ENCODE measurements at regions not wholly inside any gene's neighbourhood (a gene's known extent, or its start where the extent isn't known, plus 50 kb on each side); places are given as distances from the start of the nearest gene placed in this dataset.

DNA sequence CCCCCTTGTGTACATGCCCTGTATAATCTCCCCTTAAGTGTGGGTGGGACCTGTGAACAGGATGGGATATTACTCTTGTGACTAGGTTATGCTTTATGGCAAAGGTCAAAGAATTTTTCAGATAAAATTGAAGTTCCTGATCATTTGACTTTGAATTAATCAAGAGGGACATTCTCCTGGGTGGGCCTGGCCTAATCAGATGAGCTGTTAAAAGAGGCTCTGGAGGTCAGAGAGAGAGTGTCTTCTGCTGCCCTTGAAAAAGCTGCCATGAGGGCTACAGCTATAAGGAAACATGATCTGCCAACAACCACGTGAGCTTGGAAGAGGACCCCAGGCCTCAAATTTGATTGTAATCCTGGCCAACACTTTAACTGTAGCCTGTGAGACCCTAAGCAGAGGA, 125.6 kb upstream of the CSF3R start:
- no peak for DNase-seq (ENCODE audit: low spot score)

DNA sequence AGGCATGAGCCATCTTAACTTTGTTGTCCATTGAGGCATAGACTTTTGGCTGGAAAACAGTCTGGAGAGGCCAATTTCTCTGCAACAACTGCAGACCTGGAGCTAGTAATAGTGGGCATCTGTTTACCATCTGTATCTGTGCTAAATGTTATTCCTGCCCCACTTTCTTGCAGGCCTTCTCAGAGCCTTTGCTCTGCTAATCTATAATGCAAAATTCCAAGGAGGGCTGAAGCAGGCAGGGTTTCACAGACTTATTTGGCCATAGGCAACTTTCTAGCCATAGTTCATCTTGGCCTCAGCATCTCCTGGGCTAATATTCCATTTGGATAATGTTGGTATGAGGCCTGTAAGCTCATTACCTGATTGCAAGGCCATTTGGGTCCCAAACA, 124.5 kb upstream of the CSF3R start:
- DNase-seq (ENCODE audit: low spot score), result no peak

GRCh38 chr1:36606641-36607262, 124.0 kb upstream of the CSF3R start:
- no peak for DNase-seq (ENCODE audit: low spot score)

GRCh38 chr1:36605942-36606640, 123.4 kb upstream of the CSF3R start:
- no peak for DNase-seq (ENCODE audit: low spot score)

GRCh38 chr1:36603461-36603860, 120.7 kb upstream of the CSF3R start:
- no peak for DNase-seq (ENCODE audit: low spot score)

DNA sequence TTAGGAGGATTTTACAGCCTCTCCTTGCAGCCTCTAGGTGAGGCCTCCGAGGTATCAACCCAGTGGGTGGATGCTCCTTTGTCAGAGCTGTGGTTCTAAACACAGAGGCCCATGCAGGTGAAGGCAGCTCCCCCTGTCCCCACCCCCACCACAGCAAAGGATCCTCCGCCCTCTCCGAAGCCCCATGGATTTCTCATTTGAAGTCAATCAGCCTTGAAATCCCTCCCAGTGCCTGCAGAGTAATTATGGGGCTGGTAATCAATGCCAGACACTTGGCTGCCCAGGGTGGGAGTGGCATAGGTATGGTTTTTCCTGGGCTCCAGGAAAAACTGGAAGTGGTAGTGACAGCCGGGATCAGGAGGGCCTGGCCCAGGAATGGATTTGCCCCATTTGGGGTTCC, 119.5 kb upstream of the CSF3R start:
- DNase-seq (ENCODE audit: low spot score), result no peak

- no peak for DNase-seq (ENCODE audit: low spot score)
These were observed 117.1 kb upstream of the CSF3R start for GRCh38 chr1:36599828-36600227.

DNA sequence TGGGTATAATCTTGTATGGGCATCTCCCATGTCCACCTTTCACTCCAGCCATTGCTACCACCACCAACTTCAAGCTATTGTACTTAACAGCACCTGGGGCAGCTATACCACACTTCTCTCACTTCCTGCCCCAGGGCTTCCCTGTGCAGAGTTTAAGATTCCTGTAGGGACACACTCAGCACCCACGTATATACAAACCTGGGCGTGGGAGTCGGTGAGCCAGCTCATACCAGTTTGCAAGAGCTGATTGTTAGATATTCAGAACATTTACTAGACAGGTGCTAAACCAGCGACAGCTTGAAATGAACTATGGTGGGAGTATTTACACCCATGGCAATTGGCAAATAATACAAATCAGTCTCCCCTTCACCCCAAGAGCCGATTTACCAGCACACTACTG, 114.8 kb upstream of the CSF3R start:
- DNase-seq (ENCODE audit: low spot score), result no peak

- no peak for DNase-seq (ENCODE audit: low spot score)
These were observed 113.2 kb upstream of the CSF3R start for GRCh38 chr1:36595921-36596320.

DNA sequence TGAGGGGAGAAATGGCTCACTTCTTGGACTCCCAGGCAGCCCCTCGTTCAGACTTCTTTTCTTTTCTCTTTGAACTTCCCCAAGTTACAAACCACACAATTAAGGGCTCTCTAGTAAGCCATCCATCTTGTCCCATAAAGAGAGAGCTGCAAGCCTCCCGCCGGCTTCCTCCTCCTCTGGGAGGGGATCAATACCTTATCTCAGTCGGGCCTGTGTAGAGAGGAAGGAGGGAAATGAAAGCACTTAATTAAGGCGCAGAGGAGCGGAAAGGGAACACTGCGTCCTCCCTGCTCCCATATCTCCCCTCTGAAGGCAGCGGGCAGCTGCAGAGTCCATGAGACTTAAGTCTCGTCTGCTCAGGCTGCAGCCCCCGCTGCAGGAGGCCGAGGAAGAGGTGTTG, 112.6 kb upstream of the CSF3R start:
- DNase-seq (ENCODE audit: low spot score), result no peak

DNA sequence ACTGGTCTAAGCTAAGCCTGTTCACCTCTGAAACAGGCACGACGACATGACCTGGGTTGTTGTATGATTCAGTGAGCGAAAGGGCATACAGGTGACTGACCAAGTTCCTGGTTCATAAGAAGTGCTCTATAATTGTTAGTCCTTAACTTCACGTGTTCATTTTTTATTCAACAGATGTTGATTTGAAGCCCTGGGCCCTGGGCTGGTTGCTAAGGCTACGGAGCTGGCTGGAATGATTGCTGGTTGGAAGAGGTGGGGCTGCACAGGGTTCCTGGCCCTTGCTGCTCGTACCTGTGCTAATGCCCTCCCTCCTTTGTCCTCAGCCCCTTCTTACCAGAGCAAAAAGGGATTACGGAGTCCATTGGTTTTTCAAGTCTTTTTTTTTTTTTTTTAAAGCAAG, 111.3 kb upstream of the CSF3R start:
- no peak for DNase-seq (ENCODE audit: low spot score)

- no peak for DNase-seq (ENCODE audit: low spot score)
These were observed 108.6 kb upstream of the CSF3R start for GRCh38 chr1:36591278-36591677.

DNA sequence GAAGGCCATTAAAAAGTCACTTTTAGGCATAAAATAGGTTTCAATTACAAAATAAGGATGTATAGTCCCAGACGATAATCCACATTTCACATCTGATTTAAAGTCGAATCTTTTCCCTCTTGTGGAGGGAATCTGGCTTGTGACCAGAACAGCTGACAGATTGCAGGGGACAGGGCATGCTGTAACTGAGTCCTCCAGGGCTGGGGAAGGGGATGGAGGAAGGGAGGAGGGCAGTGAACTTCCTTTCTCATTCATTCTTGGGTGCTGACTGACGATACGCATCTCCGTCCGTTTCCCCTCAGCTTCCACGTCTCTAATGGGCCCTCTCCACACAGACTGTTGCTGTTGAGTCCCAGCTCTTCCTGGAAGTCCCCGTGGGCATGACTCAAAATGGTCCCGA, 108.1 kb upstream of the CSF3R start:
- DNase-seq (ENCODE audit: low spot score), result no peak

GRCh38 chr1:36590264-36590663, 107.6 kb upstream of the CSF3R start:
- no peak for DNase-seq (ENCODE audit: low spot score)

DNA sequence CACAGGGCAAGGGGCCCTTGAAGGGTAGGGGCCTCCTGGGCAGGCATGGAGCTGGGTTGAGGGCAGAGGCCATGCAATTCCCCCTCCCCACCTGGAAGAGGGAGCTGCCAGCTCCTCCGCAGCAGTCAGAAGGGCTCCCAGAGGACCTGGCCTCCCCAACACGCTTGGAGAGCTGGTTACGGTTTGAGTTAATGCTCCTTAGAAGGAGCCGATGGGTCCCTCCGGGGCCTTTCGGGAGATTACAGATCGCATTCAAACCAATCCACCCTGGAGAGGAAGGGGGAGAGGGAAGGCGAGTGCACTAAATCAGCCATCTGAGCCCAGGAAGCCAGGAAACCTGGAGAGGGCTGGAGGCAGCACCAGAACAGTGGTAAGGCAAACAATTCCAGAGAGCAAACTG, 106.3 kb upstream of the CSF3R start:
- no peak for DNase-seq (ENCODE audit: low spot score)

DNA sequence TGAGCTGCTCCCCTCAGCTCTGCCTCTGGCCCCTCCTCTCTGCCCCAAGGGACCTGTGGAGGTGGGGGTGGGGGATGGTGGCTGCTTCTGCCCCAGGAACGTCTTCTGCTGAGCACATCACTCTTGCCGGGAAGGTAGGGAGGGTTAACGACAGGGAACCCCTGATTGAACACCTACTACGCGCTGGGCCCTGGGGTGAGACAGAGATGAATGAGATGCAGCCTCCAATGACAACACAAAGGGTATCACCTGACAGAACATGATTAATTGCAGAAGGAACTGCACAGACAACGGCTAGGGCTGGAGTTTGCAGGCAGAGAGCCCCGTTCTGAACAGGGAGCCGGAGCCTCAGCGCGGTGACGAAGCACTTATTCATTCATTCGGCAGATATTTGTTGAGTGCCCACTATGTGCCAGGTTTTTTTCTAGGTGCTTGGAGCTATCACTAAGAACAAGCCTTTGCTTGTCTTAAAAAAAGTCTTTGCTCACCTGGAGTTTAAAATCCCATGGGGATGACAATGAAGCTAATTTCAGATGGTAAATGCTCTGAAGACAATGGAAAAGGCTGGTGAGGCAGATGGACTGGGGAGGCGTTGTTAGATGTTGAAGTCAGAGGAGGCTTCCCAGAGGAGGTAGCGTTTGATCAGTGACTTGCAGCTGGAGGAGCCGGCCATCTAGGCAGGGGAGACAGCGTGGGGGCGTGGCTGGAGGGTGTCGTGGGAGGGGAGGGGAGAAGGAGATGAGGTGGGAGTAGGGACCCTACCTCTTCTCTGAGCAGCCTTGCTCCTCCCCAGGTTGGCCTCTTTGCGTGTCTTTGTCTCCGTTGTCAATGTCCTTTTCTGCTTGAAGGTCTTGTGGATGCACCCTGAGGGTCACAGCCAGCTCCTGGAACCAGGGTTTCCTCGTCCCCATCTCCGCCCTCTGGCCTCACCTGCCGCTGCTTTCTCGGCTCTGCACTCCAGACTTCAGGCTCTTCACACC, 103.1 kb upstream of the CSF3R start:
- DNase-seq (ENCODE audit: low spot score), result no peak

GRCh38 chr1:36584874-36585453, 102.3 kb upstream of the CSF3R start:
- DNase-seq (ENCODE audit: low spot score), result no peak

DNA sequence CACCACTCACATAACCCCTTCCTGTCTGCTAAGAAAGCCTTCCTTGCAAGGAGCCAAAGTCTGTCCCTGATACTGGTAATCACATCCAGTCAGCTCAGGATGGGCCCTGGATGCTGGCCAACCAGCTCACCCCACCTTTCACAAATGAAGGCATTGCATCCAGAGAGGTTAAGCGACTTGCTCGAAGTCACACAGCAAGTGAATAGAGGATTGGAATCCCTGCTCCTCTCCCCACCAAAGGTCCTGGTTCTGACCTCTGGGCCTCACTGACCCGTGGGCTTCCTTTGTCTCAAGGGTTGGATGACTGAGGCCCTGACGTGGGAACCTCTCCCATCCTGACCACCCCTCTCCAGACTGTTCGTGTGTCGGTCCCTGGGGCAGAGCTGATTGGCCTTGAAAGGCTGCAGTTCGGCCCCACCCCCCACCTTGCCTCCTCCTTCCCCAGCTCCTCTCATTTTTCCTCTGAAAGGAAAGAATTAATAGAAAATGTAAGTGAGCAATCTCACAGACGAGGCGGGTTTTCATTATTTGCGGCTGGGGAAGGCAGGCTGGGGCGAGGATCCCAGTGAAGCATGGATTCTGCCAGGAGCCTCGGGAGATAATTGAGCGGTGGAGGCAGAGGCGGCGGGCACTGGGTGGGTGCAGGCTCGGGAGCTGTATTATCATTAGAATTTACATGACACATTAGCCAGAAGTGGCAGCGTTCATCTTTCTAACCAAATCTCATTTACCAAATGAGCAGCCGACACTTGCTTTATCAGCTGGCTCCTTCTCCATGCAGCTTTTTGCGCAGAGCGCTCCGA, 101.5 kb upstream of the CSF3R start:
- DNase-seq (ENCODE audit: low spot score), result no peak

DNA sequence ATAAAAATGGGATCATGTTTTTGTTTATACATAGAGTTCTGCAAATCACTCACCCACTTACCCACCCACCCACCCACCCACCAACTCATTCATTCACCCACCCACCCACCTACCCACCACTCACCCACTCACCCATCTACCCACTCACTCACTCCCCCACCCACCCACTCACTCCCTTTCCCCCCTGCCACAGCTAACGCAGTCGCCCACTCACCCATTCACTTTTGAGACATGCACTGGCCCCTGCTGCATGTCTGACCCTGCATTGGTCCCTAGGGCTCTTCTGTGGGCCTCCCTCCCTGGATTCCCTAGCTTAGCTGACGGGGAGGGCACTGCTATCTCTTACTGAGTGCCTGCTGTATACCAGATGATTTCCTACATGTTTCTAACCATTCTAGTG, 100.4 kb upstream of the CSF3R start:
- DNase-seq (ENCODE audit: low spot score), result no peak

DNA sequence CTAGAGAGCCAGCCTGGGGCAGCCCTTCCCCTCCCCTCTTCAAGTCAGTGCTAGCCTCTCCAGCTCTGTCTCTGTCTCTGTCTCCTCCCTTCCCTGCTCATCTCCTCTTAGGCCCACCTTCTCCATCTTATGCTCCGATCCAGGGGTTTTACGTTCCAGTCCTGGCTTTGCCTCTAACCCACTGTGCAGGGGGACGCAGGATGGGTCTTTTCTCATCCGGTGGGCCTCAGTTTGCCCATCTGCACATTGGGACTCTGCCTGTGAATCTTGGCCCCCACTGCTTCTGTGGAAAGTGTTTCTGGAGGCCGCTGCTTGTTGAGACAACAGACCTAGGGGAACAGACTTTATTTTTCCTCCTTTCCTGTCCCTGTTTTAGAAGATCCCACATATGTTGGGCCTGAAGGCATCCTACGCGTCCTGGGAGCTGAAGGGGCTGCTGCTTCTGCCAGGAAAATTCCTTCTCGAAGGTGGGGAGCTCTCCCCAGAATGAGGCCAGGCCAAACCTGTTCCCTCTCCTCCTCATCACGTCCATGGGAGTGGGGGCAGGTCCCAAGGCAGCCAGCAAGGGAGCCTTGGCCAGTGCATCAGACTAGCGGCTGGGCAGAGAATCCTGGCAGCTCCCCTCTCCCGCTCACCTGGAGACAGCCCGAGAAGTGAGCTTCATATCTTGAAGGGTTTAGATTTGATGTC, 99.5 kb upstream of the CSF3R start:
- DNase-seq (ENCODE audit: low spot score), result no peak

- no peak for DNase-seq (ENCODE audit: low spot score)
These were observed 97.8 kb upstream of the CSF3R start for GRCh38 chr1:36580524-36580923.
